Activated CD4-positive, alpha-beta T cell treated with anti-CD3 and anti-CD28 coated beads for 48 hours (primary cell): ENCODE measurements at regions not wholly inside any gene's neighbourhood (a gene's known extent, or its start where the extent isn't known, plus 50 kb on each side); places are given as distances from the start of the nearest gene placed in this dataset.

Source experiments
- DNase-seq: peaks from one replicate; pipeline ENCODE4 v3.0.0-alpha.2; 2020

- DNase-seq, result no peak
Measured at GRCh38 chr1:98054786-98055185, 134.0 kb upstream of the DPYD start.

GRCh38 chr1:98054367-98054701, 133.5 kb upstream of the DPYD start:
- DNase-seq, result no peak

- DNase-seq, result peak; percentile 70
Measured at GRCh38 chr1:98053471-98054366, 132.9 kb upstream of the DPYD start.

GRCh38 chr1:98051065-98051675, 130.3 kb upstream of the DPYD start:
- peak; percentile 80 for DNase-seq

- DNase-seq, result peak; percentile 21
Measured at GRCh38 chr1:98049370-98050135, 128.7 kb upstream of the DPYD start.

GRCh38 chr1:98048751-98049325, 128.0 kb upstream of the DPYD start:
- DNase-seq, result no peak

GRCh38 chr1:98048244-98048643, 127.4 kb upstream of the DPYD start:
- peak; percentile 84 for DNase-seq

GRCh38 chr1:98047171-98047570, 126.3 kb upstream of the DPYD start:
- DNase-seq, result no peak

- DNase-seq, result peak; percentile 33
Measured at GRCh38 chr1:98045767-98046641, 125.2 kb upstream of the DPYD start.

- DNase-seq, result peak; percentile 6
Measured at GRCh38 chr1:98045211-98045766, 124.5 kb upstream of the DPYD start.

GRCh38 chr1:98044766-98045165, 123.9 kb upstream of the DPYD start:
- peak; percentile 2 for DNase-seq

GRCh38 chr1:98044071-98044697, 123.3 kb upstream of the DPYD start:
- DNase-seq, result no peak

GRCh38 chr1:98035602-98036002, 114.8 kb upstream of the DPYD start:
- DNase-seq, result no peak

- no peak for DNase-seq
Measured at GRCh38 chr1:98034505-98034904, 113.7 kb upstream of the DPYD start.

- no peak for DNase-seq
Measured at GRCh38 chr1:98032958-98033357, 112.1 kb upstream of the DPYD start.

- no peak for DNase-seq
Measured at GRCh38 chr1:98030976-98031375, 110.1 kb upstream of the DPYD start.

- DNase-seq, result no peak
Measured at GRCh38 chr1:98030483-98030882, 109.6 kb upstream of the DPYD start.

- no peak for DNase-seq
Measured at GRCh38 chr1:98028800-98029199, 108.0 kb upstream of the DPYD start.

GRCh38 chr1:98027103-98027705, 106.4 kb upstream of the DPYD start:
- no peak for DNase-seq

- no peak for DNase-seq
Measured at GRCh38 chr1:98025858-98026257, 105.0 kb upstream of the DPYD start.

GRCh38 chr1:98021126-98021525, 100.3 kb upstream of the DPYD start:
- no peak for DNase-seq
